ENCODE measurements at regions not wholly inside any gene's neighbourhood (a gene's known extent, or its start where the extent isn't known, plus 50 kb on each side); places are given as distances from the start of the nearest gene placed in this dataset.

- TF ChIP-seq CTCF (IDR thresholded peaks at IDR 0.05) (peak; percentile 40 to 53 (median 48)), POLR2A (IDR thresholded peaks at IDR 0.05) (no peak)
These were observed 204.7 kb upstream of the S100G start for GRCh38 chrX:16445166-16445752.
